T-cell (primary cell): ENCODE measurements at regions not wholly inside any gene's neighbourhood (a gene's known extent, or its start where the extent isn't known, plus 50 kb on each side); places are given as distances from the start of the nearest gene placed in this dataset.

Experiments used
- ATAC-seq, 4 experiments: fragments of 200-7000 bp in 3 of 4; fragments of 150-1000 bp in 1 of 4; cut with Tn5 transposase; replicated peaks in 1 of 4; 1 replicate in 3 of 4; 2 replicates in 1 of 4; pipeline ENCODE4 v1.10.0; 2021; ENCODE audit warnings: moderate library complexity in 3 of 4, mild to moderate bottlenecking in 2 of 4, moderate number of reproducible peaks in 1 of 4
- CTCF ChIA-PET, 2 donors: fragments of 300-600 bp; sonication (Branson Sonifier 250); formaldehyde crosslinking; loops; one replicate each; lab custom pipeline; 2022; ENCODE audit warnings: antibody characterized with exemption in 2 of 2; lab: Charles Lee
- POLR2A ChIA-PET, 2 donors: fragments of 300-600 bp; sonication (Branson Sonifier 250); formaldehyde crosslinking; loops; one replicate each; lab custom pipeline; 2022; ENCODE audit warnings: antibody characterized with exemption in 2 of 2; lab: Charles Lee
- DNase-seq, 35 experiments: peaks; one replicate each; pipeline versions ENCODE4 v3.0.0 to v3.0.0-alpha.2; 2013 to 2023
- H3K27ac ChIP-seq: one replicate; pipeline ENCODE4 v1.5.1; 2013; ENCODE audit warnings: low read length
- H3K27me3 ChIP-seq, 2 experiments: replicated peaks in 1 of 2; 1 replicate in 1 of 2; 2 replicates in 1 of 2; pipeline versions ENCODE4 v1.6.1 to v1.7.0; 2013; ENCODE audit warnings: low read length in 1 of 2, mixed read lengths in 1 of 2; ENCODE audit not compliant: control insufficient read depth in 2 of 2, insufficient read depth in 2 of 2; ENCODE audit errors: extremely low read depth in 1 of 2
- H3K36me3 ChIP-seq, 2 donors: 1 replicate in 1 of 2; 2 replicates in 1 of 2; pipeline versions ENCODE4 v1.6.1 to v1.7.0; 2013; ENCODE audit warnings: low read length in 1 of 2; ENCODE audit not compliant: control insufficient read depth in 2 of 2, insufficient read depth in 1 of 2; ENCODE audit errors: extremely low read depth in 1 of 2
- H3K4me1 ChIP-seq, 2 experiments: 1 replicate in 1 of 2; 2 replicates in 1 of 2; pipeline versions ENCODE4 v1.6.1 to v1.7.0; 2013; ENCODE audit warnings: low read length in 2 of 2, mixed read lengths in 1 of 2; ENCODE audit not compliant: insufficient read depth in 2 of 2, control insufficient read depth in 1 of 2; ENCODE audit errors: extremely low read depth in 1 of 2
- H3K4me3 ChIP-seq, 2 donors: 1 replicate in 1 of 2; 2 replicates in 1 of 2; pipeline versions ENCODE4 v1.5.1 to v1.7.0; 2013; ENCODE audit warnings: mild to moderate bottlenecking in 2 of 2, low read length in 1 of 2, moderate library complexity in 1 of 2; ENCODE audit not compliant: control insufficient read depth in 1 of 2; ENCODE audit errors: extremely low read depth in 1 of 2
- H3K9me3 ChIP-seq: 2 replicates; pipeline ENCODE4 v1.7.0; 2013
- H3K27ac Mint-ChIP-seq, 2 donors: one replicate each; pipeline ENCODE4 v1.8.0; 2020 to 2021; ENCODE audit warnings: mild to moderate bottlenecking in 2 of 2, mixed read lengths in 2 of 2
- H3K27me3 Mint-ChIP-seq, 2 donors: one replicate each; pipeline ENCODE4 v1.8.0; 2021 to 2022; ENCODE audit warnings: mixed read lengths in 2 of 2
- H3K36me3 Mint-ChIP-seq: one replicate; pipeline ENCODE4 v1.8.0; 2021; ENCODE audit warnings: mixed read lengths
- H3K4me1 Mint-ChIP-seq, 3 donors: one replicate each; pipeline ENCODE4 v1.8.0; 2020 to 2022; ENCODE audit warnings: mixed read lengths in 3 of 3, mild to moderate bottlenecking in 1 of 3
- H3K4me3 Mint-ChIP-seq, 3 donors: one replicate each; pipeline ENCODE4 v1.8.0; 2020 to 2022; ENCODE audit warnings: mild to moderate bottlenecking in 3 of 3, mixed read lengths in 3 of 3, moderate library complexity in 3 of 3
- H3K9me3 Mint-ChIP-seq, 3 donors: one replicate each; pipeline ENCODE4 v1.8.0; 2020 to 2022; ENCODE audit warnings: mixed read lengths in 3 of 3
- WGBS: methylation state at CpG from one replicate; pipeline ENCODE4 v1.1.5; 2013; ENCODE audit warnings: missing lambda C conversion rate; ENCODE audit not compliant: insufficient coverage; 5-methylcytosine and 5-hydroxymethylcytosine counted together

GRCh38 chr13:40432018-40432978 is 234.1 kb downstream of the FOXO1 start:
- Histone ChIP-seq H3K4me3 (no peak overlapping the region), H3K27ac (no peak overlapping the region), H3K27me3 (no peaks in the 10 kb centered on the region), H3K36me3 (no peaks in the 10 kb centered on the region), H3K4me1 (peaks cover 34 to 36% of the 10 kb centered on the region in 2 experiments), H3K9me3 (no peaks in the 10 kb centered on the region)
- 100% methylated on average over 2 of the region's 5 CpGs for WGBS
- Mint-ChIP-seq H3K27ac (peak overlapping the region; percentile 41 to 48), H3K4me1 (peaks cover 51 to 58% (median 53%) of the 10 kb centered on the region in 3 donors), H3K27me3 (no peaks in the 10 kb centered on the region), H3K9me3 (no peaks in the 10 kb centered on the region), H3K4me3 (no peak overlapping the region), H3K36me3 (no peaks in the 10 kb centered on the region)
- ChIA-PET CTCF (interaction anchor here in 1 of 2 donors (0.6 to 0.7 kb wide), 2 partner anchors 54 to 149 kb away, joined by 3 to 4 read pairs; no protein-coding TSS in a partner anchor), POLR2A (interaction anchor here in 1 of 2 donors (0.5 to 0.7 kb wide), 2 partner anchors 112 to 245 kb away, joined by 3 to 6 read pairs; no protein-coding TSS in a partner anchor)
- DNase-seq (no peak), ATAC-seq (no peak)

- peaks cover 57 to 63% (median 57%) of the 10 kb centered on the region in 3 donors for H3K4me1 Mint-ChIP-seq
Measured at GRCh38 chr13:40433001-40433400, 233.4 kb downstream of the FOXO1 start.

GRCh38 chr13:40433577-40433976 is 232.9 kb downstream of the FOXO1 start:
- Histone ChIP-seq H3K4me3 (no peak overlapping the region), H3K27ac (peak overlapping the region; percentile 15), H3K9me3 (no peaks in the 10 kb centered on the region), H3K4me1 (peaks cover 36 to 40% of the 10 kb centered on the region in 2 experiments), H3K27me3 (no peaks in the 10 kb centered on the region), H3K36me3 (no peaks in the 10 kb centered on the region)
- Mint-ChIP-seq H3K4me1 (peaks cover 63 to 69% (median 63%) of the 10 kb centered on the region in 3 donors), H3K27ac (peak overlapping the region; percentile 79 to 91), H3K9me3 (no peaks in the 10 kb centered on the region), H3K27me3 (no peaks in the 10 kb centered on the region), H3K4me3 (peak overlapping the region in 1 of 3 donors; percentile 44), H3K36me3 (no peaks in the 10 kb centered on the region)
- ChIA-PET POLR2A (no interaction called here), CTCF (no interaction called here)
- DNase-seq (peak in 33 of 35 experiments; percentile 10 to 61 (median 33)), ATAC-seq (peak; percentile 56 to 86 (median 74))
- WGBS, result no CpG with 5 or more reads among the region's 4 CpGs

More at GRCh38 chr13:40433001-40433400, 233.4 kb downstream of the FOXO1 start:
- CTCF ChIA-PET, result no interaction called here
- H3K4me1 ChIP-seq, result peaks cover 35 to 36% of the 10 kb centered on the region in 2 experiments
- no peaks in the 10 kb centered on the region for H3K36me3 ChIP-seq
- Mint-ChIP-seq H3K36me3 (no peaks in the 10 kb centered on the region), H3K9me3 (no peaks in the 10 kb centered on the region), H3K27ac (peak overlapping the region; percentile 19 to 91), H3K4me3 (no peak overlapping the region), H3K27me3 (no peaks in the 10 kb centered on the region)
- WGBS, result 50% methylated on average over 2 of the region's 6 CpGs
- no peak overlapping the region for H3K4me3 ChIP-seq
- no peak overlapping the region for H3K27ac ChIP-seq
- ATAC-seq, result no peak
- POLR2A ChIA-PET, result interaction anchor here in 1 of 2 donors (0.5 kb wide), 1 partner anchor 246 kb away, joined by 3 read pairs; no protein-coding TSS in a partner anchor
- no peaks in the 10 kb centered on the region for H3K27me3 ChIP-seq
- H3K9me3 ChIP-seq, result no peaks in the 10 kb centered on the region
- DNase-seq, result no peak

GRCh38 chr13:40434516-40435397 is 231.7 kb downstream of the FOXO1 start:
- CTCF ChIA-PET, result interaction anchor here (0.6 to 0.7 kb wide), 3 partner anchors 46 to 290 kb away, joined by 3 read pairs; no protein-coding TSS in a partner anchor
- Histone ChIP-seq H3K9me3 (no peaks in the 10 kb centered on the region), H3K27ac (no peak overlapping the region), H3K4me3 (no peak overlapping the region), H3K36me3 (no peaks in the 10 kb centered on the region), H3K27me3 (no peaks in the 10 kb centered on the region), H3K4me1 (peaks cover 43 to 49% of the 10 kb centered on the region in 2 experiments)
- H3K4me3 Mint-ChIP-seq, result peak overlapping the region in 1 of 3 donors; percentile 41
- no peaks in the 10 kb centered on the region for H3K9me3 Mint-ChIP-seq
- H3K4me1 Mint-ChIP-seq, result peaks cover 74 to 81% (median 75%) of the 10 kb centered on the region in 3 donors
- DNase-seq (no peak), ATAC-seq (peak; percentile 18 to 34 (median 25))
- H3K36me3 Mint-ChIP-seq, result no peaks in the 10 kb centered on the region
- 44% methylated on average over 2 of the region's 4 CpGs for WGBS
- no peaks in the 10 kb centered on the region for H3K27me3 Mint-ChIP-seq
- peak overlapping the region; percentile 54 to 82 for H3K27ac Mint-ChIP-seq
- POLR2A ChIA-PET, result interaction anchor here in 1 of 2 donors (0.6 kb wide), 1 partner anchor 12 kb away, joined by 3 read pairs; no protein-coding TSS in a partner anchor

- Mint-ChIP-seq H3K27ac (peak overlapping the region; percentile 33 to 81), H3K4me3 (peak overlapping the region; percentile 51 to 75 (median 62)), H3K36me3 (no peaks in the 10 kb centered on the region), H3K4me1 (peaks cover 46 to 59% (median 56%) of the 10 kb centered on the region in 3 donors), H3K9me3 (no peaks in the 10 kb centered on the region), H3K27me3 (no peaks in the 10 kb centered on the region)
- ChIA-PET POLR2A (interaction anchor here (0.6 to 0.7 kb wide), 3 partner anchors 26 to 50 kb away, joined by 3 to 11 read pairs (median 3); no protein-coding TSS in a partner anchor), CTCF (no interaction called here)
- ATAC-seq (peak in 1 of 4 experiments; percentile 17), DNase-seq (peak in 1 of 35 experiments; percentile 20)
- Histone ChIP-seq H3K27me3 (no peaks in the 10 kb centered on the region), H3K4me1 (peaks cover 30 to 36% of the 10 kb centered on the region in 2 experiments), H3K4me3 (no peak overlapping the region), H3K27ac (no peak overlapping the region), H3K36me3 (no peaks in the 10 kb centered on the region), H3K9me3 (no peaks in the 10 kb centered on the region)
- WGBS, result no CpG with 5 or more reads among the region's 6 CpGs
Measured at GRCh38 chr13:40438022-40438680, 228.3 kb downstream of the FOXO1 start.
